GM12874 (cell line): ENCODE measurements at regions not wholly inside any gene's neighbourhood (a gene's known extent, or its start where the extent isn't known, plus 50 kb on each side); places are given as distances from the start of the nearest gene placed in this dataset.

Experiments
- CTCF ChIP-seq: IDR thresholded peaks from 2 replicates; pipeline ENCODE4 v1.5.1; 2011; ENCODE audit warnings: low read depth, mild to moderate bottlenecking, control low read depth, low read length, moderate library complexity; ENCODE audit not compliant: insufficient read depth

DNA sequence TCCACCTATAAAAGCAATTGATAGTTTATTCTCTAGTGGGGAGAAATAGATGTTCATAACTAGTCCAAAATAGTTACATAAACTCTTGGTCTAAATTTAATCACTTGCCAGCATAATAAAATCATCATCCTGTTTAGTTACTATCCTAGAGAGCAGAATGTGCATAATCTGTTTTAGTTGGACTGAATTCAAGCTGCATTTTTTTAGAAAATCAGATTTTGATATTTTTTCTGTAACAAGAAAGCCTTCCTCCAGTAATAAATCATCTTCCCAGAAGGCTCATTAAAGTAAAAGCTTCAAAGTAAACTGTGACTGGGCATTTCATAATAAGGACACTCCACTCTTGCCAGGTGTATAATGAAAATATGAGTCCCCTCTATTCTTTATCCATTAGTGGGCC lies 453.1 kb downstream of the TRAM1L1 start:
- no peak for TF ChIP-seq CTCF

GRCh38 chr4:116628598-116628997 lies 456.8 kb downstream of the TRAM1L1 start:
- TF ChIP-seq CTCF: no peak

DNA sequence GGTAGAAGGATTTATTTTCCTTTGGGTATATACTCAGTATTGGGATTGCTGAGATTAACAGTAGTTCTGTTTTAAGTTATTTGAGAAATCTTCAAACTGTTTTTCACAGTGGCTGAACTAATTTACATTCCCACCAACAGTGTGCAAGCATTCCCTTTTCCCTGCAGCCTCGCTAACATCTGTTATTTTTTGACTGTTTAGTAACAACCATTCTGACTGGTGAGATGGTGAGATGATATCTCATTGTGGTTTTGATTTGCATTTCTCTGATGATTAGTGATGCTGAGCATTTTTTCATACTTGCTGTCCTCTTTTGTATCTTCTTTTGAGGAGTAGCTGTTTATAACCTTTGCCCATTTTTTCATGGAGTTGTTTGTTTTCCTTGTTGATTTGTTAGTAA lies 457.8 kb downstream of the TRAM1L1 start:
- no peak for TF ChIP-seq CTCF

DNA sequence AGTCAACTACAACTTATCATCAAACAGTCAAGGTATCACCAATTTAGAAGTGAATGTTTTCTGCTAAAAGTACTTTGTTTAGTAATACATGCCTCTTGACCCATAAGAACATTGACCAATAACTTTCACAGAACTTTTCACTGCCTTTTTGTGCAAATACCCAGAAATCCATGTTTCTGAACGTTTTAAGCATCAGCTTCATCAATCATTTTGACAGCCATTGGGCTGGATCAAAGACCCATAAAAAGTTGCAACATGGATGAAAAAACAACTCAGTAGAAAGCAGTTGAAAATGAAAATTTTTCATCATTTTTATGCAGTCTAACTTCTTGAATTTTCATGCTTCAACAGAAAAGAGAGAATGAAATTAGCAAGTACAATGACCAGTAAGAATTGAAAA lies 466.7 kb downstream of the TRAM1L1 start:
- TF ChIP-seq CTCF: no peak

DNA sequence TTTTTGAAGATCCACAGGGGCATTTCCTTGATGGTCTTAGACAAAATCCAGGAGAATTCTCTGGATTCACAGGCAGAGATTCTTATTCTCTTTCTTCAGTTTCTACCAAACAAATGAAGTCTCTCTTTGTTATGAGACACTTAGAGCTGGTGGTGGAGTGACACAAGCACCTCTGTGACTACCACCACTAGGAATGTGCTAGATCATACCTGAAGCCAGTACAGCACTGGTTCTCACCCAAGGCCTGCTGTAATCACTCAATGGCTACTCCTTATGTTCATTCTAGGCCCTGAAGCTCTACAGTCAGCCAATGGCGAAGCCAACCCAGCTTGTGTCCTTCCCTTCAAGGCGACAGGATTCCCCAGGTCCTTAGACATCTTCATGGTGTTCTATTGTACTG lies 482.3 kb downstream of the TRAM1L1 start:
- no peak for TF ChIP-seq CTCF

- TF ChIP-seq CTCF: peak; percentile 76
Measured at GRCh38 chr4:116599859-116600258, 485.5 kb downstream of the TRAM1L1 start.

GRCh38 chr4:116598980-116599789 lies 486.2 kb downstream of the TRAM1L1 start:
- TF ChIP-seq CTCF: no peak
